ENCODE measurements at regions not wholly inside any gene's neighbourhood (a gene's known extent, or its start where the extent isn't known, plus 50 kb on each side); places are given as distances from the start of the nearest gene placed in this dataset.

GRCh38 chr10:108453166-108453565 lies 1288.7 kb upstream of the SORCS1 start:
- H3K4me3 ChIP-seq, result no peak overlapping the region
- DNase-seq (no peak), ATAC-seq (no peak)
- H3K27me3 ChIP-seq, result peaks cover 0 to 3% (median 0%) of the 10 kb centered on the region in 9 donors
- no peaks in the 10 kb centered on the region for H3K4me1 ChIP-seq
- no peaks in the 10 kb centered on the region for H3K9me3 ChIP-seq
- intact Hi-C loops (cut with DNase I), result no loop called here
- TF ChIP-seq POLR2A (IDR thresholded peaks at IDR 0.05), result no peak
- TF ChIP-seq CTCF (IDR thresholded peaks at IDR 0.05), result no peak
- no peaks in the 10 kb centered on the region for H3K36me3 ChIP-seq
- no peak overlapping the region for H3K27ac ChIP-seq

- WGBS, 4 donors, result 75 to 85% (median 80%) methylated on average over 5 of the region's 5 CpGs
- intact Hi-C loops (cut with DNase I), result no loop called here
- H3K36me3 ChIP-seq, result no peaks in the 10 kb centered on the region
- no peak overlapping the region for H3K27ac ChIP-seq
- peaks cover 0 to 3% (median 0%) of the 10 kb centered on the region in 9 donors for H3K27me3 ChIP-seq
- TF ChIP-seq POLR2A (IDR thresholded peaks at IDR 0.05), result no peak
- no peak for TF ChIP-seq CTCF (IDR thresholded peaks at IDR 0.05)
- H3K9me3 ChIP-seq, result no peaks in the 10 kb centered on the region
- DNase-seq, result no peak
- no peaks in the 10 kb centered on the region for H3K4me1 ChIP-seq
- H3K4me3 ChIP-seq, result no peak overlapping the region
- no peak for ATAC-seq
Measured at GRCh38 chr10:108452533-108452932, 1288.0 kb upstream of the SORCS1 start.

GRCh38 chr10:108450280-108450679 lies 1285.8 kb upstream of the SORCS1 start:
- 68 to 75% (median 70%) methylated on average over 2 of the region's 2 CpGs for WGBS, 4 donors
- Histone ChIP-seq H3K27ac (no peak overlapping the region), H3K27me3 (peaks cover 0 to 3% (median 0%) of the 10 kb centered on the region in 9 donors), H3K4me1 (no peaks in the 10 kb centered on the region), H3K9me3 (no peaks in the 10 kb centered on the region), H3K36me3 (no peaks in the 10 kb centered on the region), H3K4me3 (no peak overlapping the region)
- TF ChIP-seq CTCF (IDR thresholded peaks at IDR 0.05) (no peak), POLR2A (IDR thresholded peaks at IDR 0.05) (no peak)
- intact Hi-C loops (cut with DNase I), result no loop called here
- DNase-seq (no peak), ATAC-seq (no peak)

- Histone ChIP-seq H3K27me3 (no peaks in the 10 kb centered on the region), H3K36me3 (no peaks in the 10 kb centered on the region), H3K4me1 (no peaks in the 10 kb centered on the region), H3K9me3 (no peaks in the 10 kb centered on the region), H3K4me3 (no peak overlapping the region), H3K27ac (no peak overlapping the region)
- no peak for TF ChIP-seq CTCF (IDR thresholded peaks at IDR 0.05)
- TF ChIP-seq POLR2A (IDR thresholded peaks at IDR 0.05), result no peak
- ATAC-seq (no peak), DNase-seq (no peak)
- 79 to 90% (median 83%) methylated on average over 3 of the region's 3 CpGs for WGBS, 4 donors
- intact Hi-C loops (cut with DNase I), result no loop called here
Measured at GRCh38 chr10:108445746-108446145, 1281.2 kb upstream of the SORCS1 start.

All from heart left ventricle (tissue), 16 donors.